C1 segment of cervical spinal cord (tissue), 14 donors: ENCODE measurements at regions not wholly inside any gene's neighbourhood (a gene's known extent, or its start where the extent isn't known, plus 50 kb on each side); places are given as distances from the start of the nearest gene placed in this dataset.
"Not testable (repeated sequence)": the region's sequence is repeated elsewhere in the genome, so short reads cannot be mapped to it uniquely, and the experiment has no call there.

Source experiments
- DNase-seq, 14 donors: peaks; one replicate each; lab custom pipeline; 2025; lab: John Stamatoyannopoulos, UW

- DNase-seq, result no peak
Observed at GRCh38 chr2:83261591-83262136, 1197.4 kb downstream of the SUCLG1 start.

GRCh38 chr2:83253848-83254247, 1205.2 kb downstream of the SUCLG1 start:
- no peak for DNase-seq

GRCh38 chr2:83251321-83251872, 1207.7 kb downstream of the SUCLG1 start:
- no peak for DNase-seq

- not testable (repeated sequence) for DNase-seq
Observed at GRCh38 chr2:83245806-83246537, 1213.1 kb downstream of the SUCLG1 start.

GRCh38 chr2:83240611-83241010, 1218.5 kb downstream of the SUCLG1 start:
- DNase-seq, result no peak

GRCh38 chr2:83238111-83238510, 1221.0 kb downstream of the SUCLG1 start:
- no peak for DNase-seq

- DNase-seq, result no peak
Observed at GRCh38 chr2:83234246-83234645, 1224.8 kb downstream of the SUCLG1 start.

GRCh38 chr2:83233781-83234180, 1225.3 kb downstream of the SUCLG1 start:
- DNase-seq, result no peak

- DNase-seq, result no peak
Observed at GRCh38 chr2:83233326-83233725, 1225.8 kb downstream of the SUCLG1 start.

GRCh38 chr2:83229443-83229842, 1229.6 kb downstream of the SUCLG1 start:
- no peak for DNase-seq

- DNase-seq, result no peak
Observed at GRCh38 chr2:83224591-83225200, 1234.4 kb downstream of the SUCLG1 start.

- no peak for DNase-seq
Observed at GRCh38 chr2:83221258-83221657, 1237.8 kb downstream of the SUCLG1 start.

GRCh38 chr2:83217854-83218253, 1241.2 kb downstream of the SUCLG1 start:
- DNase-seq, result no peak

- DNase-seq, result no peak
Observed at GRCh38 chr2:83196225-83196624, 1262.9 kb downstream of the SUCLG1 start.

GRCh38 chr2:83191316-83191715, 1267.8 kb downstream of the SUCLG1 start:
- DNase-seq, result no peak

- no peak for DNase-seq
Observed at GRCh38 chr2:83186105-83186760, 1272.8 kb downstream of the SUCLG1 start.

- DNase-seq, result not testable (repeated sequence)
Observed at GRCh38 chr2:83180862-83181530, 1278.1 kb downstream of the SUCLG1 start.

- DNase-seq, result no peak
Observed at GRCh38 chr2:83176539-83176938, 1282.5 kb downstream of the SUCLG1 start.

- DNase-seq, result no peak
Observed at GRCh38 chr2:83172841-83173240, 1286.2 kb downstream of the SUCLG1 start.

GRCh38 chr2:83168377-83168776, 1290.7 kb downstream of the SUCLG1 start:
- DNase-seq, result no peak

- no peak for DNase-seq
Observed at GRCh38 chr2:83162421-83162820, 1296.7 kb downstream of the SUCLG1 start.

GRCh38 chr2:83160571-83160970, 1298.5 kb downstream of the SUCLG1 start:
- no peak for DNase-seq
